Astrocyte of the cerebellum (primary cell): ENCODE measurements at regions not wholly inside any gene's neighbourhood (a gene's known extent, or its start where the extent isn't known, plus 50 kb on each side); places are given as distances from the start of the nearest gene placed in this dataset.

Experiments
- DNase-seq: peaks from one replicate; pipeline ENCODE4 v3.0.0-alpha.2; 2011; ENCODE audit warnings: low read depth
- H3K4me3 ChIP-seq: 2 replicates; pipeline ENCODE4 v1.5.1; 2011; ENCODE audit warnings: mild to moderate bottlenecking, low read depth, low read length, moderate library complexity
- in situ Hi-C: cut with HindIII; loops from 2 replicates; pipeline ENCODE4 v1.10.0; 2017; ENCODE audit warnings: low sequenced_read_pairs
- TF ChIP-seq, protein P1 (sequence below): IDR thresholded peaks from 2 replicates; pipeline ENCODE4 v1.5.1; 2012; ENCODE audit warnings: low read length, low read depth, moderate library complexity, mild to moderate bottlenecking; ENCODE audit errors: missing control alignments

DNA sequence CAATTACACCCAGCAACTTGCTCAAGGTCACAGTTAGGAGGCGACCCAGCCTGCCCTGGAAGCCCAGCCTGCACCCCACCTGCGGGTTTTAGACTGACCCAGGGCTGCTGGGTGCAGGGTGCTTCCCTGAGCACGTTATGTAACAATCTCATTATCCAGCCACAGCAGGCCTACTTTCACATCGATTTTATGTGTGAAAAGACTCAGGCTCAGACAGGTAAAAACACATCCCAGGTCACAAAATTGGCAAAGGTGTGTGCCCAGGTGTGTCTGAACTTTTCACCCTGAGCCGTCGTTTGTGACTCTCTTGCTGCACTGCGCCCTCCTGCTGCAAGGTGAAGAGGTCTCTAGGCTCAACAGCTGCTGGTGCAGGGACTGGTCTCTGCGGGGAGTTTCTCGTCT, 668.2 kb upstream of the HS6ST1 start:
- in situ Hi-C loops = no loop called here
- DNase-seq = no peak
- TF ChIP-seq, protein P1, sequence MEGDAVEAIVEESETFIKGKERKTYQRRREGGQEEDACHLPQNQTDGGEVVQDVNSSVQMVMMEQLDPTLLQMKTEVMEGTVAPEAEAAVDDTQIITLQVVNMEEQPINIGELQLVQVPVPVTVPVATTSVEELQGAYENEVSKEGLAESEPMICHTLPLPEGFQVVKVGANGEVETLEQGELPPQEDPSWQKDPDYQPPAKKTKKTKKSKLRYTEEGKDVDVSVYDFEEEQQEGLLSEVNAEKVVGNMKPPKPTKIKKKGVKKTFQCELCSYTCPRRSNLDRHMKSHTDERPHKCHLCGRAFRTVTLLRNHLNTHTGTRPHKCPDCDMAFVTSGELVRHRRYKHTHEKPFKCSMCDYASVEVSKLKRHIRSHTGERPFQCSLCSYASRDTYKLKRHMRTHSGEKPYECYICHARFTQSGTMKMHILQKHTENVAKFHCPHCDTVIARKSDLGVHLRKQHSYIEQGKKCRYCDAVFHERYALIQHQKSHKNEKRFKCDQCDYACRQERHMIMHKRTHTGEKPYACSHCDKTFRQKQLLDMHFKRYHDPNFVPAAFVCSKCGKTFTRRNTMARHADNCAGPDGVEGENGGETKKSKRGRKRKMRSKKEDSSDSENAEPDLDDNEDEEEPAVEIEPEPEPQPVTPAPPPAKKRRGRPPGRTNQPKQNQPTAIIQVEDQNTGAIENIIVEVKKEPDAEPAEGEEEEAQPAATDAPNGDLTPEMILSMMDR = no peak
- no peak overlapping the region for H3K4me3 ChIP-seq

- TF ChIP-seq, protein P1 = no peak
- in situ Hi-C loops = no loop called here
- DNase-seq = no peak
- H3K4me3 ChIP-seq = no peak overlapping the region
These were observed 669.7 kb upstream of the HS6ST1 start for GRCh38 chr2:128988326-128988725.

- in situ Hi-C loops = no loop called here
- no peak for DNase-seq
- TF ChIP-seq, protein P1 = no peak
- H3K4me3 ChIP-seq = no peak overlapping the region
These were observed 670.3 kb upstream of the HS6ST1 start for GRCh38 chr2:128988967-128989366.

- DNase-seq = no peak
- in situ Hi-C loops = no loop called here
- TF ChIP-seq, protein P1 = no peak
- H3K4me3 ChIP-seq = no peak overlapping the region
These were observed 676.4 kb upstream of the HS6ST1 start for GRCh38 chr2:128995086-128995485.

DNA sequence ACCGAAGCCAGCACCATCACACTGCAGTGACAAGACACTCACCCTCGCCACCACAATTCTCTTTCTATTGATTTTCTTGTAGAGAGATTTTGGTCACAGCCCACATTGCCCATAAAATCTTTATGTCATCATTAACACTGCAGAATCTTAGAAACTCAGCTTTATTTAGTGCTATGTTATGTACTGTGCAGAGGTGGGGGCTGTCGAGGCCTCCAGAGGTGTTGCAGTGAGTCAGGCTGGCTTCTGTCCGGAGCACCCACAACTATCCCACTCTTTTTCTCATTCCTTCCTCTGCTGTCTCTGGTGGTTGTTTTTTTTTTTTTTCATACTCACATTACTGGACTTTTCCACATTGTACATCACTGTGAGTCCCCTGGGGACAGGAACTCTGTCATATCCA, 677.4 kb upstream of the HS6ST1 start:
- no peak overlapping the region for H3K4me3 ChIP-seq
- DNase-seq = no peak
- TF ChIP-seq, protein P1 = no peak
- in situ Hi-C loops = no loop called here

DNA sequence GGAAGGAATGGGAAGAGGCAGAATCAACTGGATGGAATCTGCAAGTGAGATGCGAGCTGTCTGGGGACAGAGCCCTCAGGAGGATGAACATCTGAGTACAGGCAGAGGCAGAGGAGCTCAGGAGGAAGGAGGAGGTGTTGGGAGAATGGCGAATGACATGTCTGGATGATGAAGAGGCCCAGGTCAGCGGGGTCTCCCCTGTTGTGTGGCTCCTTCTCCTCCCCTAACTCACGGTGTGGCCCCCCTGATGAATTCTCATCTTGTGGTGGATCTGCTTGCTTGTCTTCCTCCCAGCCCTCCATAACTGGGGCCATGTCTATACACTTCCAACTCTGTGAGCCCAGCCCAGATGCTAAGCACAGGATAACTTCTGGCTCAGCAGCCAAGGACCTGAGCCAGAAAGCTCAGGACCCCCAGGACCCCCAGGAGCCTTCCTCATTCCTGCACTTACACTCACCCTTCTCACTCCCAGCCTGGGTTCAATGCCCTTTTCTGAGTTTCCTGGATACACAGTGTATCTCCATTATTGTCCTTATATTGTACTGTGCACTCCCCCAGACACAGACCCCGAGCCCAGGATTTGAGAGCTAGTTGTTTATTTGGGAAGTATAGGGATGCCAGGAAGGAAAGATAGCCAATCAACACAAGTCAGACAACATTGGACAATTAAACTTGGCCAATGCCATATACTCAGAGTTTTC, 678.6 kb upstream of the HS6ST1 start:
- TF ChIP-seq, protein P1 = no peak
- no peak for DNase-seq
- in situ Hi-C loops = no loop called here
- H3K4me3 ChIP-seq = no peak overlapping the region
